ENCODE measurements at regions not wholly inside any gene's neighbourhood (a gene's known extent, or its start where the extent isn't known, plus 50 kb on each side); places are given as distances from the start of the nearest gene placed in this dataset.

DNA sequence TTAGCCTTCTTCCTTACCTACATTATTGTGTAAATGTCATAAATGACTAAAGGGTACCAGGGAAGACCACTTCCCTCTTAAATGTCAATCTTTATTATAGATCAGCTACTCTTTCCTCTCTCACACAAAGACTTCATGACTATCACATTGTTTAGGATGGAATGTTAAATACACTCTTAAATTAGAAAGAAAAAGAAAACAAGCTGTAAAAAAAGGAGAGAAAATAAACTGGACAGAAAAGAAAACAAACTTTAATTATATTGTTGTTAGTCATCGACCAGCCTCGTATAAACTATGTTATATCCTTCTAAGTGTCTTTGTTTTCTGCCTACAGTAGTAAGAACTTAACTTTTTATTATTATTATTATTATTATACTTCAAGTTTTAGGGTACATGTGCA lies 666.4 kb upstream of the NR3C2 start:
- no peak for TF ChIP-seq POLR2A (IDR thresholded peaks at IDR 0.05; ENCODE audit: low read depth, low read length)
- TF ChIP-seq POLR2AphosphoS5 (IDR thresholded peaks at IDR 0.05; ENCODE audit: low read depth, low read length) = no peak
- no peak for TF ChIP-seq TAF1 (IDR thresholded peaks at IDR 0.05; ENCODE audit: low read depth, low read length)
- TF ChIP-seq PAX5 (IDR thresholded peaks at IDR 0.05; ENCODE audit: insufficient read depth, low read length, severe bottlenecking) = no peak
- no peak for TF ChIP-seq SPI1 (IDR thresholded peaks at IDR 0.05; ENCODE audit: low read depth, low read length)
